Gastroesophageal sphincter (tissue), 3 donors: ENCODE measurements at regions not wholly inside any gene's neighbourhood (a gene's known extent, or its start where the extent isn't known, plus 50 kb on each side); places are given as distances from the start of the nearest gene placed in this dataset.

Source experiments
- EP300 ChIP-seq: sonication (generic); formaldehyde crosslinking; IDR thresholded peaks from one replicate; pipeline ENCODE4 v1.6.1; 2017; ENCODE audit warnings: antibody characterized with exemption, mild to moderate bottlenecking
- POLR2A ChIP-seq, 2 donors: fragments of 450-650 bp; IDR thresholded peaks; one replicate each; pipeline ENCODE4 v1.6.1; 2017; ENCODE audit warnings: antibody characterized with exemption in 2 of 2, mild to moderate bottlenecking in 2 of 2, moderate library complexity in 1 of 2
- TF ChIP-seq, protein P1 (sequence below), 4 experiments: fragments of 200-600 bp in 2 of 4; fragments of 450-650 bp in 2 of 4; sonication (generic) in 1 of 4; IDR thresholded peaks; one replicate each; pipeline ENCODE4 v1.5.1; 2017 to 2019; ENCODE audit warnings: antibody characterized with exemption in 4 of 4, mild to moderate bottlenecking in 2 of 4, moderate library complexity in 2 of 4

DNA sequence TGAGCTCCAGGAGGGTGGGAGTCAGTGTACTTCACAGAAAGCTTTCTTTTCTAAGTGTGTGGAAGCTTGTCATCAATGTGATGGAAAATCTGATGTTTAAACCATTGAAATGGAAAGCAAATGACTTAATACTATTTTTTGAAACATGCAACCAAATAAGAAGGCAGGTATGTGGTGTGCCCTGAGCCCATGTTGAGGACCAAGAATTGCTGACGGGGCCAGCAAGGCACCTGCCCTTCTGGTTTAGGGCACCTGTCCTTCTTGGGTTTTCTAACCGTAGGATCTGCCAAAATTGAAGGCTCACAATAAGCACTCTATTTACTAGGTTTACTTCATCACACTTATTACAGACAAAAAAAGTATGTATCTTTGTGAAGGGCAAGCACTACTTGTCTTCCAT is 537.7 kb downstream of the SOCS6 start:
- no peak for TF ChIP-seq POLR2A (IDR thresholded peaks at IDR 0.05)
- no peak for TF ChIP-seq EP300
- TF ChIP-seq, protein P1, sequence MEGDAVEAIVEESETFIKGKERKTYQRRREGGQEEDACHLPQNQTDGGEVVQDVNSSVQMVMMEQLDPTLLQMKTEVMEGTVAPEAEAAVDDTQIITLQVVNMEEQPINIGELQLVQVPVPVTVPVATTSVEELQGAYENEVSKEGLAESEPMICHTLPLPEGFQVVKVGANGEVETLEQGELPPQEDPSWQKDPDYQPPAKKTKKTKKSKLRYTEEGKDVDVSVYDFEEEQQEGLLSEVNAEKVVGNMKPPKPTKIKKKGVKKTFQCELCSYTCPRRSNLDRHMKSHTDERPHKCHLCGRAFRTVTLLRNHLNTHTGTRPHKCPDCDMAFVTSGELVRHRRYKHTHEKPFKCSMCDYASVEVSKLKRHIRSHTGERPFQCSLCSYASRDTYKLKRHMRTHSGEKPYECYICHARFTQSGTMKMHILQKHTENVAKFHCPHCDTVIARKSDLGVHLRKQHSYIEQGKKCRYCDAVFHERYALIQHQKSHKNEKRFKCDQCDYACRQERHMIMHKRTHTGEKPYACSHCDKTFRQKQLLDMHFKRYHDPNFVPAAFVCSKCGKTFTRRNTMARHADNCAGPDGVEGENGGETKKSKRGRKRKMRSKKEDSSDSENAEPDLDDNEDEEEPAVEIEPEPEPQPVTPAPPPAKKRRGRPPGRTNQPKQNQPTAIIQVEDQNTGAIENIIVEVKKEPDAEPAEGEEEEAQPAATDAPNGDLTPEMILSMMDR (IDR thresholded peaks at IDR 0.05): no peak
